ENCODE measurements at regions not wholly inside any gene's neighbourhood (a gene's known extent, or its start where the extent isn't known, plus 50 kb on each side); places are given as distances from the start of the nearest gene placed in this dataset.
"Not testable (repeated sequence)": the region's sequence is repeated elsewhere in the genome, so short reads cannot be mapped to it uniquely, and the experiment has no call there.

DNA sequence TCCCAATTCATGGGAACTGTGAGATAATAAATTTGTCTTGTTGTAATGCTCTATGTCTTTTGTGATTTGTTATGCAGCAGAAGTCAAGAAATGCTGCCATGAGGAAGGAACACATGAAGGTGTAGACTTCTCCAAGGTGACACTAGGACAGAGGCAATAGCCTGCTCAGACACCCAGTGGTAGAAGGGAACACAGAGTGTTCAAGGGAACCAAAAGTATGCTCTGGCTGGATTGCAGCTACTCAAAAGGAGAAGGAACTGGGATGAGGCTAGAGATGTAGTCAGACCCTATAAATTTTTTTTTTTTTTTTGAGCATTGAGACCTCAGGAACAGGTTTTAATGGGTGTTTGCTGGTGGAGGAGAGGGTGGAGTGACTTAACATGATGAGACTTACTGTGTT is 232.5 kb downstream of the PARP8 start:
- Histone ChIP-seq H3K4me1 (peaks cover 0 to 19% (median 0%) of the 10 kb centered on the region in 3 donors), H3K27ac (no peak overlapping the region), H3K36me3 (no peaks in the 10 kb centered on the region), H3K4me3 (no peak overlapping the region), H3K9me3 (no peaks in the 10 kb centered on the region), H3K27me3 (no peaks in the 10 kb centered on the region)
- no peak for ATAC-seq
- TF ChIP-seq, protein P1, sequence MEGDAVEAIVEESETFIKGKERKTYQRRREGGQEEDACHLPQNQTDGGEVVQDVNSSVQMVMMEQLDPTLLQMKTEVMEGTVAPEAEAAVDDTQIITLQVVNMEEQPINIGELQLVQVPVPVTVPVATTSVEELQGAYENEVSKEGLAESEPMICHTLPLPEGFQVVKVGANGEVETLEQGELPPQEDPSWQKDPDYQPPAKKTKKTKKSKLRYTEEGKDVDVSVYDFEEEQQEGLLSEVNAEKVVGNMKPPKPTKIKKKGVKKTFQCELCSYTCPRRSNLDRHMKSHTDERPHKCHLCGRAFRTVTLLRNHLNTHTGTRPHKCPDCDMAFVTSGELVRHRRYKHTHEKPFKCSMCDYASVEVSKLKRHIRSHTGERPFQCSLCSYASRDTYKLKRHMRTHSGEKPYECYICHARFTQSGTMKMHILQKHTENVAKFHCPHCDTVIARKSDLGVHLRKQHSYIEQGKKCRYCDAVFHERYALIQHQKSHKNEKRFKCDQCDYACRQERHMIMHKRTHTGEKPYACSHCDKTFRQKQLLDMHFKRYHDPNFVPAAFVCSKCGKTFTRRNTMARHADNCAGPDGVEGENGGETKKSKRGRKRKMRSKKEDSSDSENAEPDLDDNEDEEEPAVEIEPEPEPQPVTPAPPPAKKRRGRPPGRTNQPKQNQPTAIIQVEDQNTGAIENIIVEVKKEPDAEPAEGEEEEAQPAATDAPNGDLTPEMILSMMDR (IDR thresholded peaks at IDR 0.05) = no peak
- no peak for TF ChIP-seq POLR2AphosphoS5 (IDR thresholded peaks at IDR 0.05)
- no peak for TF ChIP-seq POLR2A (IDR thresholded peaks at IDR 0.05)
- TF ChIP-seq EP300 (IDR thresholded peaks at IDR 0.05) = no peak

DNA sequence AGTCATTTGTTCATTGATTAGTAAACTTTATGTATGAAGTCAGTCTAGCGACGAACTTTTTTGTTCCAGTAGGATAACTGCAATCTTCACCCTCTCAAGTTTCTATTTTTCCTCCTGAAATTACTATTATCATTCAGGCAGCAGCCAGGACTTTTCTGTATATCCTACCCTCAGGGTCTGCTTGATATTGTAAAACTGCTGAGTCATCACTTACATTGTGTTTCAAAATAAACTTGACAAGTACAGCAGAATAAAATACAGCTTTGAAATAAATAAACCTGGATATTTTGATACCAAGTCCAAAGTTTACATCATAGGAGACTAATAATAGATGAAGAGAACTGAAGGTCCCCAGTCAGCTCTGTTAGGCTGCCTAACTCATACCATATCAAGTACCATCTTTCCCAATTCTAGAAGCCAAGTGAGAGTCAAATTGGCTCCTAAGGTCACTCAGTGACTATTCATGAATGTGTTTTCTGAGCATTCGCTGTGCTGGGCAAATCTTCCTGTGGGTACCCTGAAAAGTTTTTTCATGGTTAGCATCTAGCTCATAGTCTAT is 234.6 kb downstream of the PARP8 start:
- Histone ChIP-seq H3K4me1 (peaks cover 0 to 16% (median 0%) of the 10 kb centered on the region in 3 donors), H3K4me3 (no peak overlapping the region), H3K27ac (no peak overlapping the region), H3K36me3 (no peaks in the 10 kb centered on the region), H3K27me3 (no peaks in the 10 kb centered on the region), H3K9me3 (no peaks in the 10 kb centered on the region)
- TF ChIP-seq, protein P1 (IDR thresholded peaks at IDR 0.05) = no peak
- TF ChIP-seq EP300 (IDR thresholded peaks at IDR 0.05) (no peak), POLR2AphosphoS5 (IDR thresholded peaks at IDR 0.05) (no peak), POLR2A (IDR thresholded peaks at IDR 0.05) (no peak)
- 40 to 47% methylated on average over 3 of the region's 3 CpGs for WGBS, 2 donors (ENCODE audit: low coverage in 1 of 2)
- ATAC-seq = no peak

DNA sequence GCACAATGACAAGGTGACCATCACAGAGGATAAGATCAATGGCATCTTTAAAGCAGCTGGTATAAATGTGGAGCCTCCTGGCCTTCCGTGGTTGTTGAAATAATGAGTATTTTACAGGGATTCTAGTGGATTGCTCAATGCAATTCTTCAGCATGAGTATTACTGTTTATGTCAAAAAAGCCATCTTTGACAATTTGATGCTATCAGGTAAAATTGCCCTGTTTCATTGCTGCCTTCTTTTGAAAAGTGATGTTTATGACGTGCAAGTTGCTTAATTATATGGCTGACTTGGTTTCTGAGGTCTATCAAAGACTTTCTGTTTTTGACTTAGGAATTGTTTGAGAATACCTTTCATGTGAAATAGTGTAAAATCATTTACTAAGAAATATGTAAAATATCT is 237.2 kb downstream of the PARP8 start:
- Histone ChIP-seq H3K36me3 (no peaks in the 10 kb centered on the region), H3K27ac (no peak overlapping the region), H3K4me1 (peaks cover 0 to 15% (median 0%) of the 10 kb centered on the region in 3 donors), H3K4me3 (no peak overlapping the region), H3K27me3 (no peaks in the 10 kb centered on the region), H3K9me3 (no peaks in the 10 kb centered on the region)
- no peak for ATAC-seq
- TF ChIP-seq EP300 (IDR thresholded peaks at IDR 0.05) = no peak
- TF ChIP-seq POLR2A (IDR thresholded peaks at IDR 0.05) = no peak
- no peak for TF ChIP-seq POLR2AphosphoS5 (IDR thresholded peaks at IDR 0.05)
- TF ChIP-seq, protein P1 (IDR thresholded peaks at IDR 0.05) = no peak
- 78 to 87% methylated on average over 2 of the region's 2 CpGs for WGBS, 2 donors (ENCODE audit: low coverage in 1 of 2)

DNA sequence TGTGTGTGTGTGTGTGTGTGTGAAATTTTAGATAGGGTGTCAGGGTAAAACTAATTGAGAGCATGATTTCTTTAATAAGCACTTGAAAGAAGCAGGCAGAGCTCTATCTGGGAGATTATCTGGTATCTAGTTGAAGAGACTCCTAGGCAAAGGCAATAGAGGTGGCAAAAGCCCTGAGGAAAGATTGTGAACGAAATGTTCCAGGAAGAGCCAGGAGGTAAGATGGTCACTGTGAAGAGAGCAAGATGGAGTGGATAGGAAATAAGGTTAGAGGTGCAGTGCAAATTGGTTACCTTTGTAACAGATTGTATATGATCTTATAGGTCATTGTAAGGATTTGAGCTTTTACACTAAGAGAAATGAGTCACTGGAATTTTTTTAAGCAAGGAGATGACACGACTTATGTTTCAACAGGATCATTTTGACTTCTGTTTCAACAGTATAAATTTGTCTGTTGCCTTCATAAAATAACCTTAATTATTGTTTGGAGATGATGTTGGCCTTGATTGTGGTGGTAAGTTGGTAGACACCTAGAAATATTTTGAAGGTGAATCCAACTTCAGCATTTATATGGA is 239.6 kb downstream of the PARP8 start:
- Histone ChIP-seq H3K27me3 (no peaks in the 10 kb centered on the region), H3K27ac (no peak overlapping the region), H3K4me3 (no peak overlapping the region), H3K9me3 (no peaks in the 10 kb centered on the region), H3K4me1 (peaks cover 0 to 4% (median 0%) of the 10 kb centered on the region in 3 donors), H3K36me3 (no peaks in the 10 kb centered on the region)
- TF ChIP-seq, protein P1 (IDR thresholded peaks at IDR 0.05) = no peak
- no peak for TF ChIP-seq POLR2A (IDR thresholded peaks at IDR 0.05)
- no peak for TF ChIP-seq EP300 (IDR thresholded peaks at IDR 0.05)
- ATAC-seq = no peak
- 65 to 83% methylated on average over 2 of the region's 2 CpGs for WGBS, 2 donors (ENCODE audit: low coverage in 1 of 2)

DNA sequence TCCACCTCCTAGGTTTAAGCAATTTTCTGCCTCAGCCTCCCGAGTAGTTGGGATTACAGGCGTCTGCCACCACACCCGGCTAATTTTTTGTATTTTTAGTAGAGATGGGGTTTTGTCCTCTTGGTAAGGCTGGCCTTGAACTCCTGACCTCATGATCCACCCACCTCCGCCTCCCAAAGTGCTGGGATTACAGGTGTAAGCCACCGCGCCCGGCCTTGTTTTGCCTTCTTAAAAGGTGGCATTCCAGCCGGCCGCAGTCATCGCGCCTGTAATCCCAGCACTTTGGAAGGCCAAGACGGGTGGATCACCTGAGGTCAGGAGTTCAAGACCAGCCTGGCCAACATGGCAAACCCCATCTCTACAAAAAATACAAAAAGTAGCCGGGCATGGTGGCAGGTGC is 253.7 kb downstream of the PARP8 start:
- 67 to 98% methylated on average over 4 to 7 of the region's 13 CpGs for WGBS, 2 donors (ENCODE audit: low coverage in 1 of 2)
- not testable (repeated sequence) for ATAC-seq

More for the DNA sequence above, 253.7 kb downstream of the PARP8 start:
- not testable (repeated sequence) for H3K9me3 ChIP-seq, H3K4me1 ChIP-seq, H3K36me3 ChIP-seq, H3K27ac ChIP-seq, H3K4me3 ChIP-seq
- H3K27me3 ChIP-seq = peaks cover 12% of the 10 kb centered on the region
